ENCODE measurements at regions not wholly inside any gene's neighbourhood (a gene's known extent, or its start where the extent isn't known, plus 50 kb on each side); places are given as distances from the start of the nearest gene placed in this dataset.

DNA sequence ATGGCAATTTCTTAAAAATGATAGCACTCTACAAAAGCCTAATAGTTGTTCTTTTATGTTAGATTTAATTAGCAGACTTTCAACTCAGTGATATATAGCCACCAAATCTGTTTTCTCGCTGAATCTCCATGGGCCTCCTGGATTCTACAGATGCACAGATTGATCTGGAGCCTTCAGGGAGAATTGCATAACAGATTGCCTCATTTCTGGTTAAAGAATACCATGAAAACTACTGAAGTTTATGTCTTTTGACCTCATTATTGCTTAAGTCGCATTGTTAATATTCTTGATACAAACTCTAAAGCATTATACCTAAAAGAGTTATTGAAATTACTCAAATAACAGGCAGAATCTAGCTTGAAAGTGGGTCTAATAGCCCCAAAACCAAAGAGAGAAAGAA lies 53.7 kb upstream of the PRR20A start:
- no peaks in the 10 kb centered on the region for H3K4me1 ChIP-seq
- no peaks in the 10 kb centered on the region for H3K9me3 ChIP-seq
- no peaks in the 10 kb centered on the region for H3K27me3 ChIP-seq
- no peak overlapping the region for H3K4me3 ChIP-seq
- no peak for DNase-seq (ENCODE audit: low spot score)
- TF ChIP-seq CTCF (IDR thresholded peaks at IDR 0.05): no peak
- H3K36me3 ChIP-seq: no peaks in the 10 kb centered on the region
- H3K27ac ChIP-seq: no peak overlapping the region

MicroRNAs encoded in the stretch of these regions (microRNA counts, 767-probe panel; counts per million panel counts)
- 0 to 845 counts per million in 2 donors for microRNA hsa-miR-1297

Small RNA genes in the stretch of these regions (microRNA-seq; reads per million reads assigned to microRNA genes)
- gene MIR1297 (ENCODE audit: borderline number of aligned reads in 2 of 2, borderline replicate concordance in 1 of 2): 0 reads per million in 2 donors
- 0 reads per million in 2 donors for gene MIR5007 (ENCODE audit: borderline number of aligned reads in 2 of 2, borderline replicate concordance in 1 of 2)

Measured in right atrium auricular region (tissue), 2 donors.